Neural cell (in vitro differentiated cells): ENCODE measurements at regions not wholly inside any gene's neighbourhood (a gene's known extent, or its start where the extent isn't known, plus 50 kb on each side); places are given as distances from the start of the nearest gene placed in this dataset.
"Not testable (repeated sequence)": the region's sequence is repeated elsewhere in the genome, so short reads cannot be mapped to it uniquely, and the experiment has no call there.

Source experiments
- H2AFZ ChIP-seq: fragments of 200-600, 300-800 bp; sonication (generic), shearing (Covaris generic); 2 replicates; pipeline ENCODE4 v1.6.0; 2014; ENCODE audit warnings: low read depth, mild to moderate bottlenecking, antibody characterized with exemption, low read length, moderate library complexity
- H3F3A ChIP-seq: fragments of 200-600 bp; shearing (Covaris generic); 2 replicates; pipeline ENCODE4 v1.6.1; 2016; ENCODE audit warnings: mild to moderate bottlenecking, moderate library complexity, mixed read lengths, antibody characterized with exemption, low read length; ENCODE audit not compliant: insufficient read depth, poor library complexity, severe bottlenecking
- H3K27ac ChIP-seq: fragments of 200-600, 300-800 bp; sonication (generic), shearing (Covaris generic); 2 replicates; pipeline ENCODE4 v1.5.1; 2014; ENCODE audit warnings: mild to moderate bottlenecking, low read length, moderate library complexity
- H3K27me3 ChIP-seq: fragments of 300-800, 200-600 bp; sonication (generic), shearing (Covaris generic); 2 replicates; pipeline ENCODE4 v1.6.0; 2014; ENCODE audit warnings: mild to moderate bottlenecking, low read depth, low read length, moderate library complexity; ENCODE audit not compliant: insufficient read depth
- H3K36me3 ChIP-seq: fragments of 300-800, 200-600 bp; sonication (generic), shearing (Covaris generic); 2 replicates; pipeline ENCODE4 v1.5.1; 2014; ENCODE audit warnings: mild to moderate bottlenecking, antibody characterized with exemption, low read length, moderate library complexity; ENCODE audit not compliant: insufficient read depth
- H3K4me2 ChIP-seq: fragments of 300-800, 200-600 bp; sonication (generic), shearing (Covaris generic); 2 replicates; pipeline ENCODE4 v1.6.0; 2014; ENCODE audit warnings: mild to moderate bottlenecking, low read length
- H3K4me3 ChIP-seq: fragments of 300-800, 200-600 bp; sonication (generic), shearing (Covaris generic); 2 replicates; pipeline ENCODE4 v1.5.1; 2014; ENCODE audit warnings: mild to moderate bottlenecking, low read length, moderate library complexity
- H3K79me2 ChIP-seq: fragments of 200-600 bp; shearing (Covaris generic); replicated peaks from 2 replicates; pipeline ENCODE4 v1.6.0; 2014; ENCODE audit warnings: mild to moderate bottlenecking, low read length, moderate library complexity; ENCODE audit not compliant: insufficient read depth
- H3K9ac ChIP-seq: fragments of 300-800, 200-600 bp; sonication (generic), shearing (Covaris generic); 2 replicates; pipeline ENCODE4 v1.6.1; 2016; ENCODE audit warnings: mild to moderate bottlenecking, low read length, mixed read lengths
- H3K9me2 ChIP-seq: fragments of 200-600 bp; shearing (Covaris generic); 2 replicates; pipeline ENCODE4 v1.6.1; 2016; ENCODE audit warnings: mild to moderate bottlenecking, low read length, mixed read lengths; ENCODE audit not compliant: insufficient read depth
- H3K9me3 ChIP-seq: fragments of 200-600, 300-800 bp; sonication (generic), shearing (Covaris generic); 2 replicates; pipeline ENCODE4 v1.6.1; 2016; ENCODE audit warnings: mild to moderate bottlenecking, mixed run types, low read length, moderate library complexity, mixed read lengths
- H4K20me1 ChIP-seq: fragments of 200-600 bp; shearing (Covaris generic); 2 replicates; pipeline ENCODE4 v1.6.1; 2016; ENCODE audit warnings: mild to moderate bottlenecking, mixed run types; ENCODE audit not compliant: insufficient read depth

- H3K4me2 ChIP-seq, H3K9me2 ChIP-seq, H3K9me3 ChIP-seq, H3K36me3 ChIP-seq, H2AFZ ChIP-seq, H3K27ac ChIP-seq, H3K9ac ChIP-seq, H3K4me3 ChIP-seq, H3K79me2 ChIP-seq, H3K27me3 ChIP-seq, H4K20me1 ChIP-seq, H3F3A ChIP-seq: not testable (repeated sequence)
Observed at GRCh38 chr2:87573386-87574192, 174.3 kb upstream of the PLGLB2 start.

GRCh38 chr2:87574193-87575119 is 173.4 kb upstream of the PLGLB2 start:
- H3F3A ChIP-seq, H3K9me3 ChIP-seq, H3K36me3 ChIP-seq, H3K9ac ChIP-seq, H3K27me3 ChIP-seq, H3K79me2 ChIP-seq, H4K20me1 ChIP-seq, H3K4me2 ChIP-seq, H2AFZ ChIP-seq, H3K9me2 ChIP-seq, H3K27ac ChIP-seq, H3K4me3 ChIP-seq: not testable (repeated sequence)

- not testable (repeated sequence) for H3K36me3 ChIP-seq, H3K27ac ChIP-seq, H3K4me2 ChIP-seq, H2AFZ ChIP-seq, H3K27me3 ChIP-seq, H3K9me2 ChIP-seq, H3K4me3 ChIP-seq, H3K79me2 ChIP-seq, H3K9me3 ChIP-seq, H3K9ac ChIP-seq, H3F3A ChIP-seq, H4K20me1 ChIP-seq
Observed at GRCh38 chr2:87575138-87575537, 172.7 kb upstream of the PLGLB2 start.

- not testable (repeated sequence) for H3K9me2 ChIP-seq, H3K4me3 ChIP-seq, H3F3A ChIP-seq, H3K36me3 ChIP-seq, H2AFZ ChIP-seq, H3K27me3 ChIP-seq, H3K27ac ChIP-seq, H3K9me3 ChIP-seq, H3K9ac ChIP-seq, H4K20me1 ChIP-seq, H3K79me2 ChIP-seq, H3K4me2 ChIP-seq
Observed at GRCh38 chr2:87577358-87577757, 170.5 kb upstream of the PLGLB2 start.

GRCh38 chr2:87582152-87582551 is 165.7 kb upstream of the PLGLB2 start:
- H4K20me1 ChIP-seq, H3K4me3 ChIP-seq, H3K4me2 ChIP-seq, H3K9me3 ChIP-seq, H3K9me2 ChIP-seq, H3K27ac ChIP-seq, H2AFZ ChIP-seq, H3K36me3 ChIP-seq, H3K79me2 ChIP-seq, H3F3A ChIP-seq, H3K9ac ChIP-seq, H3K27me3 ChIP-seq: not testable (repeated sequence)

- not testable (repeated sequence) for H3K9ac ChIP-seq, H4K20me1 ChIP-seq, H3K27ac ChIP-seq, H3F3A ChIP-seq, H2AFZ ChIP-seq, H3K9me3 ChIP-seq, H3K36me3 ChIP-seq, H3K4me3 ChIP-seq, H3K27me3 ChIP-seq, H3K79me2 ChIP-seq, H3K9me2 ChIP-seq, H3K4me2 ChIP-seq
Observed at GRCh38 chr2:87582579-87582978, 165.3 kb upstream of the PLGLB2 start.

- H3K79me2 ChIP-seq, H2AFZ ChIP-seq, H3K27ac ChIP-seq, H3K4me2 ChIP-seq, H3K27me3 ChIP-seq, H4K20me1 ChIP-seq, H3K36me3 ChIP-seq, H3F3A ChIP-seq, H3K9me3 ChIP-seq, H3K9me2 ChIP-seq, H3K9ac ChIP-seq, H3K4me3 ChIP-seq: not testable (repeated sequence)
Observed at GRCh38 chr2:87583370-87583769, 164.5 kb upstream of the PLGLB2 start.

GRCh38 chr2:87583803-87584202 is 164.1 kb upstream of the PLGLB2 start:
- not testable (repeated sequence) for H3K36me3 ChIP-seq, H3K27me3 ChIP-seq, H3K27ac ChIP-seq, H4K20me1 ChIP-seq, H3K9ac ChIP-seq, H3K9me3 ChIP-seq, H2AFZ ChIP-seq, H3K4me2 ChIP-seq, H3K79me2 ChIP-seq, H3F3A ChIP-seq, H3K9me2 ChIP-seq
- peak overlapping the region; percentile 55 for H3K4me3 ChIP-seq
